B cell (primary cell): ENCODE measurements at regions not wholly inside any gene's neighbourhood (a gene's known extent, or its start where the extent isn't known, plus 50 kb on each side); places are given as distances from the start of the nearest gene placed in this dataset.

Experiments
- ATAC-seq: fragments of 200-7000 bp; cut with Tn5 transposase; one replicate; pipeline ENCODE4 v1.10.0; 2021; ENCODE audit warnings: low read depth, mild to moderate bottlenecking, moderate number of reproducible peaks, moderate library complexity
- CTCF ChIA-PET: fragments of 350-600 bp; sonication (Branson Sonifier 250); formaldehyde crosslinking; loops from one replicate; lab custom pipeline; 2021; ENCODE audit warnings: antibody characterized with exemption, inconsistent platforms; lab: Charles Lee
- POLR2A ChIA-PET: fragments of 350-600 bp; sonication (Branson Sonifier 250); formaldehyde crosslinking; loops from one replicate; lab custom pipeline; 2021; ENCODE audit warnings: antibody characterized with exemption; lab: Charles Lee
- DNase-seq: peaks from one replicate; pipeline ENCODE4 v3.0.0; 2013
- H2AFZ ChIP-seq: 2 replicates; pipeline ENCODE4 v1.6.1; 2012; ENCODE audit warnings: mild to moderate bottlenecking, low read depth, low read length; ENCODE audit not compliant: insufficient read depth, poor library complexity, severe bottlenecking
- H3K27ac ChIP-seq, 2 donors: 1 replicate in 1 of 2; 2 replicates in 1 of 2; pipeline ENCODE4 v1.5.1; 2012 to 2013; ENCODE audit warnings: low read length in 2 of 2, mild to moderate bottlenecking in 2 of 2, moderate library complexity in 1 of 2
- H3K27me3 ChIP-seq, 4 experiments: fragments of 200-600 bp in 1 of 4; sonication (generic) in 1 of 4; replicated peaks in 1 of 4; 1 replicate in 2 of 4; 2 replicates in 2 of 4; pipeline versions ENCODE4 v1.6.1 to v1.7.0; 2013 to 2016; ENCODE audit warnings: low read length in 3 of 4, mild to moderate bottlenecking in 2 of 4, mixed read lengths in 1 of 4, moderate library complexity in 1 of 4; ENCODE audit not compliant: insufficient read depth in 4 of 4, control insufficient read depth in 3 of 4; ENCODE audit errors: control extremely low read depth in 1 of 4
- H3K36me3 ChIP-seq, 2 experiments: replicated peaks in 1 of 2; 1 replicate in 1 of 2; 2 replicates in 1 of 2; pipeline versions ENCODE4 v1.6.1 to v1.7.1; 2013; ENCODE audit warnings: low read length in 1 of 2; ENCODE audit not compliant: insufficient read depth in 2 of 2, control insufficient read depth in 1 of 2; ENCODE audit errors: control extremely low read depth in 1 of 2, extremely low read depth in 1 of 2
- H3K4me1 ChIP-seq, 2 donors: fragments of 200-600 bp in 1 of 2; sonication (generic) in 1 of 2; 1 replicate in 1 of 2; 2 replicates in 1 of 2; pipeline versions ENCODE4 v1.5.1 to v1.6.1; 2013 to 2017; ENCODE audit warnings: low read length in 2 of 2; ENCODE audit not compliant: control insufficient read depth in 2 of 2, insufficient read depth in 2 of 2
- H3K4me2 ChIP-seq: replicated peaks from 2 replicates; pipeline ENCODE3; 2012; ENCODE audit warnings: mild to moderate bottlenecking, low read depth, low read length; ENCODE audit not compliant: poor library complexity, severe bottlenecking
- H3K4me3 ChIP-seq, 5 experiments: fragments of 200-600 bp in 1 of 5; sonication (generic) in 1 of 5; 1 replicate in 3 of 5; 2 replicates in 2 of 5; pipeline versions ENCODE4 v1.5.1 to v1.7.0; 2011 to 2016; ENCODE audit warnings: low read length in 4 of 5, mild to moderate bottlenecking in 4 of 5, low read depth in 2 of 5, control low read depth in 1 of 5, moderate library complexity in 1 of 5; ENCODE audit not compliant: insufficient read depth in 1 of 5; ENCODE audit errors: control extremely low read depth in 1 of 5, extremely low read depth in 1 of 5
- H3K79me2 ChIP-seq: fragments of 200-600 bp; sonication (generic); one replicate; pipeline ENCODE4 v1.6.0; 2016; ENCODE audit warnings: low read length; ENCODE audit not compliant: control insufficient read depth, insufficient read depth
- H3K9ac ChIP-seq: fragments of 200-600 bp; sonication (generic); 2 replicates; pipeline ENCODE4 v1.6.1; 2017; ENCODE audit warnings: mild to moderate bottlenecking, low read length, moderate library complexity
- H3K9me3 ChIP-seq, 3 donors: one replicate each; pipeline versions ENCODE4 v1.6.1 to v1.7.1; 2013; ENCODE audit warnings: low read length in 2 of 3; ENCODE audit not compliant: control insufficient read depth in 2 of 3, insufficient read depth in 1 of 3; ENCODE audit errors: control extremely low read depth in 1 of 3
- H4K20me1 ChIP-seq: 2 replicates; pipeline ENCODE4 v1.6.0; 2012; ENCODE audit warnings: mild to moderate bottlenecking, low read length; ENCODE audit not compliant: insufficient read depth, control insufficient read depth, poor library complexity, severe bottlenecking
- H3K27ac Mint-ChIP-seq: one replicate; pipeline ENCODE4 v1.8.0; 2021; ENCODE audit warnings: mixed read lengths
- H3K27me3 Mint-ChIP-seq: one replicate; pipeline ENCODE4 v1.8.0; 2021; ENCODE audit warnings: mixed read lengths
- H3K4me1 Mint-ChIP-seq: one replicate; pipeline ENCODE4 v1.8.0; 2021; ENCODE audit warnings: mixed read lengths
- H3K4me3 Mint-ChIP-seq: one replicate; pipeline ENCODE4 v1.8.0; 2021; ENCODE audit warnings: mixed read lengths
- H3K9me3 Mint-ChIP-seq: one replicate; pipeline ENCODE4 v1.8.0; 2022; ENCODE audit warnings: mixed read lengths; ENCODE audit not compliant: insufficient read depth
- CTCF ChIP-seq: fragments of 200-600 bp; IDR thresholded peaks from one replicate; pipeline ENCODE4 v1.8.0; 2022; ENCODE audit warnings: antibody characterized with exemption, mild to moderate bottlenecking
- EZH2 ChIP-seq: IDR thresholded peaks from 2 replicates; pipeline ENCODE4 v1.6.1; 2012; ENCODE audit warnings: borderline replicate concordance, low read depth, mild to moderate bottlenecking, moderate library complexity, low read length; ENCODE audit not compliant: insufficient read depth, poor library complexity, severe bottlenecking
- WGBS: methylation state at CpG from one replicate; pipeline ENCODE4 v1.1.5; 2013; ENCODE audit warnings: missing lambda C conversion rate; ENCODE audit not compliant: insufficient coverage; 5-methylcytosine and 5-hydroxymethylcytosine counted together
- intact Hi-C: fragments of 100-400 bp; cut with micrococcal nuclease; formaldehyde crosslinking; loops from one replicate; pipeline ENCODE4 v1.10.0; 2022

GRCh38 chr4:125231661-125232060, 83.1 kb upstream of the FAT4 start:
- H3K9me3 ChIP-seq, result peaks cover 0 to 7% (median 0%) of the 10 kb centered on the region in 3 donors
- no peak for ATAC-seq
- no peaks in the 10 kb centered on the region for H3K4me1 Mint-ChIP-seq
- H3K27me3 Mint-ChIP-seq, result no peaks in the 10 kb centered on the region
- DNase-seq, result no peak
- H3K4me3 Mint-ChIP-seq, result no peak overlapping the region
- ChIA-PET POLR2A (no interaction called here), CTCF (no interaction called here)
- intact Hi-C loops, result no loop called here
- WGBS, result no CpG with 5 or more reads among the region's 1 CpG
- H3K27me3 ChIP-seq, result no peaks in the 10 kb centered on the region
- H3K9me3 Mint-ChIP-seq, result no peaks in the 10 kb centered on the region
- TF ChIP-seq EZH2, result no peak
- no peak for TF ChIP-seq CTCF
- no peak overlapping the region for H3K4me2 ChIP-seq
- H3K4me1 ChIP-seq, result no peaks in the 10 kb centered on the region
- H4K20me1 ChIP-seq, result no peaks in the 10 kb centered on the region
- H3K36me3 ChIP-seq, result no peaks in the 10 kb centered on the region
- H3K27ac Mint-ChIP-seq, result no peak overlapping the region
- no peak overlapping the region for H3K9ac ChIP-seq
- H3K79me2 ChIP-seq, result no peaks in the 10 kb centered on the region
- H3K27ac ChIP-seq, result no peak overlapping the region
- no peak overlapping the region for H2AFZ ChIP-seq
- H3K4me3 ChIP-seq, result no peak overlapping the region

GRCh38 chr4:125229596-125230058, 85.1 kb upstream of the FAT4 start:
- no peak overlapping the region for H3K4me3 ChIP-seq
- H3K27ac ChIP-seq, result no peak overlapping the region
- WGBS, result 98% methylated on average over 35 of the region's 35 CpGs
- H4K20me1 ChIP-seq, result no peaks in the 10 kb centered on the region
- intact Hi-C loops, result no loop called here
- no peaks in the 10 kb centered on the region for H3K4me1 ChIP-seq
- no peak overlapping the region for H3K9ac ChIP-seq
- DNase-seq (no peak), ATAC-seq (no peak)
- POLR2A ChIA-PET, result no interaction called here
- no peaks in the 10 kb centered on the region for H3K4me1 Mint-ChIP-seq
- H3K4me2 ChIP-seq, result no peak overlapping the region
- H3K4me3 Mint-ChIP-seq, result no peak overlapping the region
- no peaks in the 10 kb centered on the region for H3K27me3 ChIP-seq
- no peaks in the 10 kb centered on the region for H3K27me3 Mint-ChIP-seq
- no peaks in the 10 kb centered on the region for H3K9me3 Mint-ChIP-seq
- TF ChIP-seq CTCF, result no peak
- TF ChIP-seq EZH2, result no peak
- H2AFZ ChIP-seq, result no peak overlapping the region
- CTCF ChIA-PET, result no interaction called here
- no peaks in the 10 kb centered on the region for H3K79me2 ChIP-seq
- H3K36me3 ChIP-seq, result no peaks in the 10 kb centered on the region
- no peak overlapping the region for H3K27ac Mint-ChIP-seq
- H3K9me3 ChIP-seq, result peaks cover 0 to 7% (median 0%) of the 10 kb centered on the region in 3 donors
